ENCODE measurements at regions not wholly inside any gene's neighbourhood (a gene's known extent, or its start where the extent isn't known, plus 50 kb on each side); places are given as distances from the start of the nearest gene placed in this dataset.

- no peaks in the 10 kb centered on the region for H3K4me1 Mint-ChIP-seq
- H3K27ac Mint-ChIP-seq: no peak overlapping the region
- H3K36me3 ChIP-seq (ENCODE audit: control insufficient read depth, insufficient read depth, low read length): no peaks in the 10 kb centered on the region
- H3K9me3 Mint-ChIP-seq: no peaks in the 10 kb centered on the region
- H3K4me3 Mint-ChIP-seq: no peak overlapping the region
- H3K4me1 ChIP-seq (ENCODE audit: control insufficient read depth, insufficient read depth, low read length, poor library complexity, severe bottlenecking): no peaks in the 10 kb centered on the region
- ATAC-seq (ENCODE audit: low read depth in 2 of 2) (no peak), DNase-seq (no peak)
- H3K27me3 ChIP-seq (ENCODE audit: control insufficient read depth, insufficient read depth, low read length): no peaks in the 10 kb centered on the region
- no peak overlapping the region for H3K27ac ChIP-seq (ENCODE audit: insufficient read depth, low read length, poor library complexity, severe bottlenecking)
- peaks cover 4% of the 10 kb centered on the region for H3K27me3 Mint-ChIP-seq
- no peak overlapping the region for H3K4me3 ChIP-seq (ENCODE audit: low read depth, low read length)
- no peaks in the 10 kb centered on the region for H3K36me3 Mint-ChIP-seq
- no peaks in the 10 kb centered on the region for H3K9me3 ChIP-seq (ENCODE audit: control insufficient read depth in 2 of 2, low read length in 2 of 2)
Measured at GRCh38 chr12:5177096-5177495, 133.4 kb downstream of the KCNA5 start.

- Histone ChIP-seq H3K4me3 (ENCODE audit: low read depth, low read length) (no peak overlapping the region), H3K27me3 (ENCODE audit: control insufficient read depth, insufficient read depth, low read length) (no peaks in the 10 kb centered on the region), H3K36me3 (ENCODE audit: control insufficient read depth, insufficient read depth, low read length) (no peaks in the 10 kb centered on the region), H3K9me3 (ENCODE audit: control insufficient read depth in 2 of 2, low read length in 2 of 2) (no peaks in the 10 kb centered on the region), H3K4me1 (ENCODE audit: control insufficient read depth, insufficient read depth, low read length, poor library complexity, severe bottlenecking) (no peaks in the 10 kb centered on the region), H3K27ac (ENCODE audit: insufficient read depth, low read length, poor library complexity, severe bottlenecking) (no peak overlapping the region)
- Mint-ChIP-seq H3K4me1 (no peaks in the 10 kb centered on the region), H3K27me3 (peaks cover 4% of the 10 kb centered on the region), H3K4me3 (no peak overlapping the region), H3K9me3 (no peaks in the 10 kb centered on the region), H3K27ac (no peak overlapping the region), H3K36me3 (no peaks in the 10 kb centered on the region)
- DNase-seq: no peak
- ATAC-seq (ENCODE audit: low read depth in 2 of 2): no peak
Measured at GRCh38 chr12:5177731-5178130, 134.1 kb downstream of the KCNA5 start.

- Mint-ChIP-seq H3K4me1 (no peaks in the 10 kb centered on the region), H3K9me3 (no peaks in the 10 kb centered on the region), H3K36me3 (no peaks in the 10 kb centered on the region), H3K27me3 (peaks cover 4% of the 10 kb centered on the region), H3K27ac (no peak overlapping the region), H3K4me3 (no peak overlapping the region)
- Histone ChIP-seq H3K27ac (ENCODE audit: insufficient read depth, low read length, poor library complexity, severe bottlenecking) (no peak overlapping the region), H3K36me3 (ENCODE audit: control insufficient read depth, insufficient read depth, low read length) (no peaks in the 10 kb centered on the region), H3K27me3 (ENCODE audit: control insufficient read depth, insufficient read depth, low read length) (no peaks in the 10 kb centered on the region), H3K9me3 (ENCODE audit: control insufficient read depth in 2 of 2, low read length in 2 of 2) (no peaks in the 10 kb centered on the region), H3K4me1 (ENCODE audit: control insufficient read depth, insufficient read depth, low read length, poor library complexity, severe bottlenecking) (no peaks in the 10 kb centered on the region), H3K4me3 (ENCODE audit: low read depth, low read length) (no peak overlapping the region)
- DNase-seq (no peak), ATAC-seq (ENCODE audit: low read depth in 2 of 2) (no peak)
Measured at GRCh38 chr12:5178571-5178970, 134.9 kb downstream of the KCNA5 start.

- no peak for ATAC-seq (ENCODE audit: low read depth in 2 of 2)
- peaks cover 0 to 2% (median 0%) of the 10 kb centered on the region in 7 donors for H3K9me3 Mint-ChIP-seq
- H3K36me3 ChIP-seq (ENCODE audit: control insufficient read depth, insufficient read depth, low read length): no peaks in the 10 kb centered on the region
- no peak overlapping the region for H3K4me3 ChIP-seq (ENCODE audit: low read depth, low read length)
- no peak overlapping the region for H3K4me3 Mint-ChIP-seq
- no peak for DNase-seq
- H3K4me1 ChIP-seq (ENCODE audit: control insufficient read depth, insufficient read depth, low read length, poor library complexity, severe bottlenecking): no peaks in the 10 kb centered on the region
- H3K27ac ChIP-seq (ENCODE audit: insufficient read depth, low read length, poor library complexity, severe bottlenecking): no peak overlapping the region
- H3K27ac Mint-ChIP-seq: no peak overlapping the region
- H3K4me1 Mint-ChIP-seq: no peaks in the 10 kb centered on the region
- H3K27me3 ChIP-seq (ENCODE audit: control insufficient read depth, insufficient read depth, low read length): no peaks in the 10 kb centered on the region
- peaks cover 4% of the 10 kb centered on the region for H3K27me3 Mint-ChIP-seq
- no peaks in the 10 kb centered on the region for H3K9me3 ChIP-seq (ENCODE audit: control insufficient read depth in 2 of 2, low read length in 2 of 2)
- H3K36me3 Mint-ChIP-seq: no peaks in the 10 kb centered on the region
Measured at GRCh38 chr12:5180496-5180895, 136.8 kb downstream of the KCNA5 start.

GRCh38 chr12:5184186-5184585 lies 140.5 kb downstream of the KCNA5 start:
- no peaks in the 10 kb centered on the region for H3K27me3 Mint-ChIP-seq
- H3K36me3 ChIP-seq (ENCODE audit: control insufficient read depth, insufficient read depth, low read length): no peaks in the 10 kb centered on the region
- H3K4me1 ChIP-seq (ENCODE audit: control insufficient read depth, insufficient read depth, low read length, poor library complexity, severe bottlenecking): no peaks in the 10 kb centered on the region
- H3K4me3 ChIP-seq (ENCODE audit: low read depth, low read length): no peak overlapping the region
- H3K27ac Mint-ChIP-seq: no peak overlapping the region
- DNase-seq: no peak
- no peaks in the 10 kb centered on the region for H3K27me3 ChIP-seq (ENCODE audit: control insufficient read depth, insufficient read depth, low read length)
- peaks cover 0 to 2% (median 0%) of the 10 kb centered on the region in 7 donors for H3K9me3 Mint-ChIP-seq
- H3K9me3 ChIP-seq (ENCODE audit: control insufficient read depth in 2 of 2, low read length in 2 of 2): no peaks in the 10 kb centered on the region
- H3K4me1 Mint-ChIP-seq: no peaks in the 10 kb centered on the region
- no peak for ATAC-seq (ENCODE audit: low read depth in 2 of 2)
- no peak overlapping the region for H3K27ac ChIP-seq (ENCODE audit: insufficient read depth, low read length, poor library complexity, severe bottlenecking)
- no peak overlapping the region for H3K4me3 Mint-ChIP-seq
- H3K36me3 Mint-ChIP-seq: no peaks in the 10 kb centered on the region

- Histone ChIP-seq H3K36me3 (ENCODE audit: control insufficient read depth, insufficient read depth, low read length) (no peaks in the 10 kb centered on the region), H3K4me3 (ENCODE audit: low read depth, low read length) (no peak overlapping the region), H3K4me1 (ENCODE audit: control insufficient read depth, insufficient read depth, low read length, poor library complexity, severe bottlenecking) (no peaks in the 10 kb centered on the region), H3K27me3 (ENCODE audit: control insufficient read depth, insufficient read depth, low read length) (no peaks in the 10 kb centered on the region), H3K9me3 (ENCODE audit: control insufficient read depth in 2 of 2, low read length in 2 of 2) (no peaks in the 10 kb centered on the region), H3K27ac (ENCODE audit: insufficient read depth, low read length, poor library complexity, severe bottlenecking) (no peak overlapping the region)
- DNase-seq: no peak
- ATAC-seq (ENCODE audit: low read depth in 2 of 2): no peak
- no peaks in the 10 kb centered on the region for H3K4me1 Mint-ChIP-seq
- H3K36me3 Mint-ChIP-seq: no peaks in the 10 kb centered on the region
- no peak overlapping the region for H3K27ac Mint-ChIP-seq
- H3K9me3 Mint-ChIP-seq: peaks cover 0 to 4% (median 0%) of the 10 kb centered on the region in 7 donors
- H3K27me3 Mint-ChIP-seq: no peaks in the 10 kb centered on the region
- no peak overlapping the region for H3K4me3 Mint-ChIP-seq
Measured at GRCh38 chr12:5185435-5186069, 141.9 kb downstream of the KCNA5 start.

GRCh38 chr12:5186715-5187114 lies 143.0 kb downstream of the KCNA5 start:
- no peak overlapping the region for H3K4me3 Mint-ChIP-seq
- Histone ChIP-seq H3K9me3 (ENCODE audit: control insufficient read depth in 2 of 2, low read length in 2 of 2) (no peaks in the 10 kb centered on the region), H3K27ac (ENCODE audit: insufficient read depth, low read length, poor library complexity, severe bottlenecking) (no peak overlapping the region), H3K27me3 (ENCODE audit: control insufficient read depth, insufficient read depth, low read length) (no peaks in the 10 kb centered on the region), H3K4me1 (ENCODE audit: control insufficient read depth, insufficient read depth, low read length, poor library complexity, severe bottlenecking) (no peaks in the 10 kb centered on the region), H3K4me3 (ENCODE audit: low read depth, low read length) (no peak overlapping the region), H3K36me3 (ENCODE audit: control insufficient read depth, insufficient read depth, low read length) (no peaks in the 10 kb centered on the region)
- no peaks in the 10 kb centered on the region for H3K36me3 Mint-ChIP-seq
- DNase-seq: no peak
- peaks cover 0 to 4% (median 0%) of the 10 kb centered on the region in 7 donors for H3K9me3 Mint-ChIP-seq
- H3K27ac Mint-ChIP-seq: no peak overlapping the region
- H3K4me1 Mint-ChIP-seq: no peaks in the 10 kb centered on the region
- H3K27me3 Mint-ChIP-seq: no peaks in the 10 kb centered on the region
- no peak for ATAC-seq (ENCODE audit: low read depth in 2 of 2)

GRCh38 chr12:5187136-5187535 lies 143.5 kb downstream of the KCNA5 start:
- no peaks in the 10 kb centered on the region for H3K4me1 ChIP-seq (ENCODE audit: control insufficient read depth, insufficient read depth, low read length, poor library complexity, severe bottlenecking)
- no peaks in the 10 kb centered on the region for H3K4me1 Mint-ChIP-seq
- no peak overlapping the region for H3K27ac Mint-ChIP-seq
- no peaks in the 10 kb centered on the region for H3K27me3 Mint-ChIP-seq
- no peaks in the 10 kb centered on the region for H3K36me3 ChIP-seq (ENCODE audit: control insufficient read depth, insufficient read depth, low read length)
- no peaks in the 10 kb centered on the region for H3K9me3 ChIP-seq (ENCODE audit: control insufficient read depth in 2 of 2, low read length in 2 of 2)
- H3K4me3 Mint-ChIP-seq: no peak overlapping the region
- H3K9me3 Mint-ChIP-seq: peaks cover 0 to 4% (median 0%) of the 10 kb centered on the region in 7 donors
- no peak overlapping the region for H3K4me3 ChIP-seq (ENCODE audit: low read depth, low read length)
- ATAC-seq (ENCODE audit: low read depth in 2 of 2): no peak
- H3K27ac ChIP-seq (ENCODE audit: insufficient read depth, low read length, poor library complexity, severe bottlenecking): no peak overlapping the region
- no peaks in the 10 kb centered on the region for H3K27me3 ChIP-seq (ENCODE audit: control insufficient read depth, insufficient read depth, low read length)
- no peaks in the 10 kb centered on the region for H3K36me3 Mint-ChIP-seq
- no peak for DNase-seq
